Vagina (tissue), 2 donors: ENCODE measurements at regions not wholly inside any gene's neighbourhood (a gene's known extent, or its start where the extent isn't known, plus 50 kb on each side); places are given as distances from the start of the nearest gene placed in this dataset.

Experiments
- DNase-seq, 2 donors: peaks; one replicate each; pipeline ENCODE4 v3.0.0-alpha.2; 2017; ENCODE audit errors: extremely low spot score in 2 of 2
- H3K27ac ChIP-seq: fragments of 200-600 bp; sonication (generic); one replicate; pipeline ENCODE4 v1.5.1; 2019
- H3K27me3 ChIP-seq: fragments of 200-600 bp; sonication (generic); one replicate; pipeline ENCODE4 v1.5.1; 2019
- H3K36me3 ChIP-seq, 2 donors: fragments of 200-600 bp; sonication (generic); one replicate each; pipeline ENCODE4 v1.5.1; 2017 to 2019
- H3K4me1 ChIP-seq: fragments of 200-600 bp; sonication (generic); one replicate; pipeline ENCODE4 v1.5.1; 2019
- H3K4me3 ChIP-seq, 2 donors: fragments of 200-600 bp; sonication (generic); 1 replicate in 1 of 2; 2 replicates in 1 of 2; pipeline ENCODE4 v1.5.1; 2016 to 2019
- H3K9me3 ChIP-seq: fragments of 200-600 bp; sonication (generic); one replicate; pipeline ENCODE4 v1.5.1; 2019
- CTCF ChIP-seq, 3 experiments: fragments of 450-650 bp in 2 of 3; fragments of 200-600 bp in 1 of 3; sonication (generic) in 1 of 3; IDR thresholded peaks; one replicate each; pipeline ENCODE4 v1.5.1; 2017 to 2019; ENCODE audit warnings: antibody characterized with exemption in 3 of 3, mild to moderate bottlenecking in 2 of 3, moderate library complexity in 2 of 3
- POLR2A ChIP-seq, 2 donors: fragments of 450-650 bp; IDR thresholded peaks; one replicate each; pipeline ENCODE4 v1.6.1; 2017; ENCODE audit warnings: antibody characterized with exemption in 2 of 2, mild to moderate bottlenecking in 2 of 2, moderate library complexity in 2 of 2
- POLR2AphosphoS5 ChIP-seq, 2 donors: sonication (generic); formaldehyde crosslinking; IDR thresholded peaks; one replicate each; pipeline ENCODE4 v1.9.0; 2017; ENCODE audit warnings: antibody characterized with exemption in 2 of 2, mild to moderate bottlenecking in 2 of 2, low read depth in 1 of 2; ENCODE audit not compliant: insufficient read depth in 1 of 2
- intact Hi-C: fragments of 100-400 bp; cut with DNase I; formaldehyde crosslinking; loops from one replicate; pipeline ENCODE4 v1.15.1; 2023

DNA sequence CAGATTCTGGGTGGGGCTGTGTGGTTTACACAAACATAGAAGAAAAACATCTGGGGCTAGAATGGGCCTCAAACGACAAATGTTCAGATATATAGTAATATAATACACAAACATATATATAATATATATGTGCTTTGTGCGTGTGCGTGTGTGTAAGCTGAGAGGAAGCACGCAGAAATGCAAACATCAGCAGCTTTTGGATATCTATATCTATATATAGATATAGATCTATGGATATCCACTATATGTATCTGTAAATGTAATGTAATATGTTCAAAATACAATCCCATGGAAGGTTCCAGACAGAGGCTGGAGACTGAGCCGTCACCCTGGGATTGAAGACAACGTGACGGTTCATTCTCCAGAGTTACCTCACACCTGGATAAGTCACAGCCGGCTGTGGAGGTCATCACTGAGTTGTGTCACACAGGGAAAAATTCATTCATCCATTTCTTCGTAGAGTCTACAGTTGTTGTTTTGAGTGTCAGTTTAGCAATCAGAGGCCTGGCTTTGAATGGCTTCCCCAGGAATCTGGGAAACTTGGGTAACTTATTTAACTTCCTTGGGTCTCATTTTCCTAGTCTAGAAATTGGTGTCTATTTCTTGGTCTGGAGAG, 123.0 kb upstream of the CPEB4 start:
- intact Hi-C loops, result no loop called here
- TF ChIP-seq POLR2AphosphoS5 (IDR thresholded peaks at IDR 0.05; ENCODE audit: insufficient read depth in 1 of 2, low read depth in 1 of 2), result no peak

DNA sequence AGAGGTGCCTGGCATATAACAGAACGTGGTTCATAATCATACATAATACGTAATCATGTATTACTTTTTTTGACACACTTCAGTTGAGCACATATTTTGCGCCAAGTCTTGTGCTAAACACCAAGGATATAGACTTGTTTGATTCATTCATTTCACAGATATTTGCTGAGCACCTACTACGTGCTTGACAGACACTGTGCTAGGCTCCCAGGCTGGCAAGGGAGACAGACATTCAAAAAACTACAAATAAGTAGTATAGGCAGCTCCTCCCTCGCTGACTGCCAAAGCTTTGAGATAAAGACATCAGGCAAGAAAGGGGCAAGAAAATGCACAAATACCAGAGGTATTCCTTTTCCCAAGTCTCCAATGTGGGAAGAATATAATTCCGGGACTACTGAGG, 122.5 kb upstream of the CPEB4 start:
- intact Hi-C loops, result no loop called here
- Histone ChIP-seq H3K9me3 (no peaks in the 10 kb centered on the region), H3K4me1 (peaks cover 20% of the 10 kb centered on the region), H3K36me3 (no peaks in the 10 kb centered on the region), H3K27me3 (no peaks in the 10 kb centered on the region), H3K27ac (peak overlapping the region; percentile 87), H3K4me3 (no peak overlapping the region)
- no peak for DNase-seq
- TF ChIP-seq CTCF (IDR thresholded peaks at IDR 0.05) (no peak), POLR2A (IDR thresholded peaks at IDR 0.05) (no peak), POLR2AphosphoS5 (IDR thresholded peaks at IDR 0.05; ENCODE audit: insufficient read depth in 1 of 2, low read depth in 1 of 2) (no peak)

More for the DNA sequence above, 123.0 kb upstream of the CPEB4 start:
- H3K27ac ChIP-seq, result peak overlapping the region; percentile 87
- H3K4me1 ChIP-seq, result peaks cover 20% of the 10 kb centered on the region
- H3K27me3 ChIP-seq, result no peaks in the 10 kb centered on the region
- H3K4me3 ChIP-seq, result no peak overlapping the region
- no peaks in the 10 kb centered on the region for H3K36me3 ChIP-seq
- DNase-seq, result no peak
- no peaks in the 10 kb centered on the region for H3K9me3 ChIP-seq

GRCh38 chr5:173767574-173768266, 120.4 kb upstream of the CPEB4 start:
- Histone ChIP-seq H3K4me1 (peaks cover 20% of the 10 kb centered on the region), H3K36me3 (no peaks in the 10 kb centered on the region), H3K9me3 (no peaks in the 10 kb centered on the region), H3K27ac (no peak overlapping the region), H3K27me3 (no peaks in the 10 kb centered on the region), H3K4me3 (no peak overlapping the region)
- intact Hi-C loops, result no loop called here
- TF ChIP-seq POLR2AphosphoS5 (IDR thresholded peaks at IDR 0.05; ENCODE audit: insufficient read depth in 1 of 2, low read depth in 1 of 2) (peak in 1 of 2 donors; percentile 10), CTCF (IDR thresholded peaks at IDR 0.05) (no peak), POLR2A (IDR thresholded peaks at IDR 0.05) (no peak)
- no peak for DNase-seq

GRCh38 chr5:173768267-173768806, 119.8 kb upstream of the CPEB4 start:
- Histone ChIP-seq H3K4me3 (no peak overlapping the region), H3K9me3 (no peaks in the 10 kb centered on the region), H3K27me3 (no peaks in the 10 kb centered on the region), H3K27ac (no peak overlapping the region), H3K36me3 (no peaks in the 10 kb centered on the region), H3K4me1 (peaks cover 20% of the 10 kb centered on the region)
- intact Hi-C loops, result no loop called here
- DNase-seq, result no peak
- no peak for TF ChIP-seq CTCF (IDR thresholded peaks at IDR 0.05)
- no peak for TF ChIP-seq POLR2A (IDR thresholded peaks at IDR 0.05)
- no peak for TF ChIP-seq POLR2AphosphoS5 (IDR thresholded peaks at IDR 0.05; ENCODE audit: insufficient read depth in 1 of 2, low read depth in 1 of 2)

DNA sequence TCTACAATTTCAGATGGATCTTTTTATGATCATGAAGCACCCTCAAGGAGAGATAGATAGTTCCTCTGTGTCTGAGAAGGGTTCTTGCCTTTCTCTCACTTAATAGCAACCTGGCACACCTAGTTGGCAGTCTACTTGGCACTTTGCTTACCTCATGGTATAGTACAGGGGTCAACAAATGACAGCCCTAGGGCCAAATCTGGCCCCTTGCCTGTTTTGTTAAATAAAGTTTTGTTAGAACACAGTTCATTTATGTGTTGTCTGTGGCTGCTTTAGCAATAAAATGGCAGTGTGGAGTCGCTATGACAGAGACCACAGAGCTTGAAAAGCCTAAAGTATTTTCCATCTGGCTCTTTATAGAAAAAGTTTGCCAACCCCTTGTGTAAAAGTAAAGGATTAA, 119.3 kb upstream of the CPEB4 start:
- no peak for DNase-seq
- intact Hi-C loops, result no loop called here
- Histone ChIP-seq H3K9me3 (no peaks in the 10 kb centered on the region), H3K4me1 (peaks cover 19% of the 10 kb centered on the region), H3K27ac (no peak overlapping the region), H3K4me3 (no peak overlapping the region), H3K36me3 (no peaks in the 10 kb centered on the region), H3K27me3 (no peaks in the 10 kb centered on the region)
- TF ChIP-seq POLR2A (IDR thresholded peaks at IDR 0.05), result no peak
- no peak for TF ChIP-seq CTCF (IDR thresholded peaks at IDR 0.05)
